Activated B cell treated with CpG ODN at 0.5 μM for 24 hours (primary cell): ENCODE measurements at regions not wholly inside any gene's neighbourhood (a gene's known extent, or its start where the extent isn't known, plus 50 kb on each side); places are given as distances from the start of the nearest gene placed in this dataset.

Source experiments
- ATAC-seq: fragments of 200-7000 bp; cut with Tn5 transposase; one replicate; pipeline ENCODE4 v1.10.0; 2021; ENCODE audit warnings: low read depth, mild to moderate bottlenecking, moderate library complexity
- CTCF ChIA-PET: fragments of 350-600 bp; sonication (Branson Sonifier 250); formaldehyde crosslinking; loops from one replicate; lab custom pipeline; 2021; ENCODE audit warnings: antibody characterized with exemption; lab: Charles Lee
- POLR2A ChIA-PET: fragments of 350-600 bp; sonication (Branson Sonifier 250); formaldehyde crosslinking; loops from one replicate; lab custom pipeline; 2021; ENCODE audit warnings: antibody characterized with exemption; lab: Charles Lee
- DNase-seq: peaks from one replicate; pipeline ENCODE4 v3.0.0; 2022
- H3K27ac Mint-ChIP-seq: one replicate; pipeline ENCODE4 v1.8.0; 2020; ENCODE audit warnings: mixed read lengths
- H3K27me3 Mint-ChIP-seq: one replicate; pipeline ENCODE4 v1.8.0; 2021; ENCODE audit warnings: mixed read lengths
- H3K36me3 Mint-ChIP-seq: one replicate; pipeline ENCODE4 v1.8.0; 2021; ENCODE audit warnings: low read depth, mixed read lengths
- H3K4me1 Mint-ChIP-seq: one replicate; pipeline ENCODE4 v1.8.0; 2021; ENCODE audit warnings: mixed read lengths
- H3K4me3 Mint-ChIP-seq: one replicate; pipeline ENCODE4 v1.8.0; 2020; ENCODE audit warnings: mild to moderate bottlenecking, mixed read lengths
- H3K9me3 Mint-ChIP-seq: one replicate; pipeline ENCODE4 v1.8.0; 2020; ENCODE audit warnings: mixed read lengths
- intact Hi-C: fragments of 100-400 bp; cut with micrococcal nuclease; formaldehyde crosslinking; loops from one replicate; pipeline ENCODE4 v1.15.1; 2024
- TF ChIP-seq, protein P1 (sequence below): fragments of 200-600 bp; IDR thresholded peaks from one replicate; pipeline ENCODE4 v1.8.0; 2022; ENCODE audit warnings: antibody characterized with exemption, mild to moderate bottlenecking

DNA sequence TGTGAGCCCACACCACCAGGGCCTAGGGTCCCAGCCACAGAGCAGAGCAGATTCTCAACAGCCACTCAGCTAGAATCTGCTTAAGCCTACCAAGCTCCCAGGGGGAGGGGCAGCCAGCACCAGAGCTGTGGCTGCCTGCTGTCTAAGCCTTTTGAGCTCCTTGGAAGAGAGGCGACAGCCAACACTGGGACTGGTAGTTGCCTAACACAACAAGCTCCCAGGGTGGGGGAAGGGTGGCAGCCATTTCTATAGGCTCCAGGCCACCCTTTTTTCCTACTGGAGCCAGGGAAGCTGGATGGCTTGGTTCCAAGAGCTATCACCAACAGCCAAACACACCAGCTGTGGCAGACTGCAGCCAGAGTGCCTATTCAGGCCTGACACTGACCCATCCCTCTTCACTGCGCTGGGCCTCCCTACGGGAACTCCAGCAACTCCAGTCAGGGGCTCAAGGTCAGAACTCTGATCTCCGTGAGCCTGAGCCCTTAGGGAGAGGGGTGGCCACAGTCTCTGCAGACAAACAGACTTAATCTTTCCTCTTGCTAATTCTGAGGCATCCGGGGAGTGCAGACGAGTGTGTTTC, 1824.3 kb upstream of the CELF4 start:
- no peak overlapping the region for H3K27ac Mint-ChIP-seq
- intact Hi-C loops = no loop called here
- H3K4me1 Mint-ChIP-seq = no peaks in the 10 kb centered on the region
- ATAC-seq = no peak
- H3K36me3 Mint-ChIP-seq = no peaks in the 10 kb centered on the region
- CTCF ChIA-PET = no interaction called here
- TF ChIP-seq, protein P1, sequence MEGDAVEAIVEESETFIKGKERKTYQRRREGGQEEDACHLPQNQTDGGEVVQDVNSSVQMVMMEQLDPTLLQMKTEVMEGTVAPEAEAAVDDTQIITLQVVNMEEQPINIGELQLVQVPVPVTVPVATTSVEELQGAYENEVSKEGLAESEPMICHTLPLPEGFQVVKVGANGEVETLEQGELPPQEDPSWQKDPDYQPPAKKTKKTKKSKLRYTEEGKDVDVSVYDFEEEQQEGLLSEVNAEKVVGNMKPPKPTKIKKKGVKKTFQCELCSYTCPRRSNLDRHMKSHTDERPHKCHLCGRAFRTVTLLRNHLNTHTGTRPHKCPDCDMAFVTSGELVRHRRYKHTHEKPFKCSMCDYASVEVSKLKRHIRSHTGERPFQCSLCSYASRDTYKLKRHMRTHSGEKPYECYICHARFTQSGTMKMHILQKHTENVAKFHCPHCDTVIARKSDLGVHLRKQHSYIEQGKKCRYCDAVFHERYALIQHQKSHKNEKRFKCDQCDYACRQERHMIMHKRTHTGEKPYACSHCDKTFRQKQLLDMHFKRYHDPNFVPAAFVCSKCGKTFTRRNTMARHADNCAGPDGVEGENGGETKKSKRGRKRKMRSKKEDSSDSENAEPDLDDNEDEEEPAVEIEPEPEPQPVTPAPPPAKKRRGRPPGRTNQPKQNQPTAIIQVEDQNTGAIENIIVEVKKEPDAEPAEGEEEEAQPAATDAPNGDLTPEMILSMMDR = no peak
- no peak overlapping the region for H3K4me3 Mint-ChIP-seq
- POLR2A ChIA-PET = no interaction called here
- H3K27me3 Mint-ChIP-seq = no peaks in the 10 kb centered on the region
- peaks cover 22% of the 10 kb centered on the region for H3K9me3 Mint-ChIP-seq
- DNase-seq = no peak

DNA sequence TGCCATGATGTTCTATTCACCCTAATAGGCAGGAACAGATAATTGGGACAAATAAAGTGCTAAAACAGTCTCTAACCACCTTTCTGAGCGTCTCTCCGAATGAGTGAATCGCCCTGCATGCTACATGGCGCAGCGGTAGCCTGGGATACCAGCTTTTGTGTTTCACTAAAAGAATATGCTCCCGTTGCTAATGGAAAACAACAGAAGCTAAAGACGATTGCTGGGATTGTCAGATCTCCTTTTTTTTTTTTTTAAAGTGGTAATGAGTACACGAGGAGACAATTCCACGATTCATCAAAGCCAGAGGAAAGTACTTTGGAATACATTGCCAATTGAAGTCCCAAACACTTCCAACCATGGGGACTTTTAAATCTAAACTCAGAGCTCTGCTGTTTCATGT, 1815.3 kb upstream of the CELF4 start:
- Mint-ChIP-seq H3K36me3 (no peaks in the 10 kb centered on the region), H3K27ac (no peak overlapping the region), H3K9me3 (peaks cover 3% of the 10 kb centered on the region), H3K4me1 (no peaks in the 10 kb centered on the region), H3K4me3 (no peak overlapping the region), H3K27me3 (no peaks in the 10 kb centered on the region)
- intact Hi-C loops = no loop called here
- DNase-seq (no peak), ATAC-seq (no peak)
- ChIA-PET CTCF (no interaction called here), POLR2A (no interaction called here)
- TF ChIP-seq, protein P1 = no peak

DNA sequence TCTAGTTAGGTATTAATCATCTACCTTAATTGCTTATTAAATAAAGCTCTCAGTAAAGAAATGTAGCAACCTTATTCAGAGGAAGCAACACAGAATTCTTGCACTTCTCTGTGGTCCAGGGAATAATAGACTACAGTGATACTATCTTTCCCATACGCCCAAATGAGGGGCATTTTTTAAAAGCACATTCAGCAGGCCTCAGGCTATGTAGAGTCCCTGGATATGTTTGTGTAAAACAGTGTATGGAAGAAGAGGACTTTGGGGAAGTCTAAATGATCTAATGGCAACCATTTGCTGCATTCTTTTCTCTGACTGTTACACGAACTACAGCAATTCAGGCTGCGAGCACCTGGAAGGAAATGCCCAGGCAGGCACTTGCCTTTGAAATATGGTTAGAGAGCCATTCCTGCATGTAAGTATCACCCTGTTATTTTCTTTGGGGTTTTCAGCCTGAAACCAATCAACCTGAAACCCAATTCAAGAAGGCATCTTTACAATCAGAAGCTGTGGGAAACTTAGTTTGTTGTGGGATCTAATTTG, 1814.7 kb upstream of the CELF4 start:
- DNase-seq (no peak), ATAC-seq (no peak)
- H3K4me3 Mint-ChIP-seq = no peak overlapping the region
- CTCF ChIA-PET = no interaction called here
- no peaks in the 10 kb centered on the region for H3K27me3 Mint-ChIP-seq
- H3K4me1 Mint-ChIP-seq = no peaks in the 10 kb centered on the region
- intact Hi-C loops = no loop called here
- no peak overlapping the region for H3K27ac Mint-ChIP-seq
- POLR2A ChIA-PET = no interaction called here
- H3K9me3 Mint-ChIP-seq = peaks cover 3% of the 10 kb centered on the region
- TF ChIP-seq, protein P1 = no peak
- H3K36me3 Mint-ChIP-seq = no peaks in the 10 kb centered on the region

DNA sequence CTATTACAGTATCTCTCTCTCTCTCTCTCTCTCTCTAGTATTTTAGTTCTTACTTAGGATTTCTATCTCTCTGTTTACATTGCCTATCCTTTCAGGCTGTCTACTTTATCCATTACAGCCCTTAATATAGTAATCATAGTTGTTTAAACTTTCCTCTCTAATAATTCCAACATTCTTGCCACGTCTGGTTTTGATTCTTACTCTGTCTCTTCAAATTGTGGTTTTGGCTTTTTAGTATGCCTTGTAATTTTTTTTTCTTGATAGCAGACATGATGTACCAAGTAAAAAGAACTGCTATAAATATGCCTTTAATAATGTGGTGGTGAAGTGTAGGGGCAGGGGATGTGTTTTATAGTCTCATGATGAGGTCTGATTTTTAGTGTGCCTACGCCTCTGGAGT, 1809.5 kb upstream of the CELF4 start:
- ATAC-seq = no peak
- peaks cover 4% of the 10 kb centered on the region for H3K9me3 Mint-ChIP-seq
- POLR2A ChIA-PET = no interaction called here

DNA sequence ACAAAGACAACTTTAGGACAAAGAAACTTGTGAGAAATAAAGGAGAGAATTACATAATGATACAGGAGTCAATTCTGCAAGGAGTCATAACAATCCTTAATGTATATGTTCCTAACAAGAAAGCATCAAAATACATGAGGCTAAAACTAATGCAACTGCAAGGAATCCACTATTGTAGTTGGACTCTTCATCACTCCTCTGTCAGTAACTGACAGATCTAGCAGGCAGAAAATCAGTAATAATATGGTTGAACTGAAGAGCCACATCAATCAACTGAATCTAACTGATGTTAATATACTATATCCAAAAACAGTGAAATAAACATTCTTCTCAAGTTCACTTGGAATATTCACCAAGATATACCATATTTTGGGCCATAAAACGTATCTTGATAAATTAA, 1806.4 kb upstream of the CELF4 start:
- Mint-ChIP-seq H3K27me3 (no peaks in the 10 kb centered on the region), H3K36me3 (no peaks in the 10 kb centered on the region), H3K27ac (no peak overlapping the region), H3K4me1 (no peaks in the 10 kb centered on the region), H3K4me3 (no peak overlapping the region), H3K9me3 (peaks cover 4% of the 10 kb centered on the region)
- ChIA-PET POLR2A (no interaction called here), CTCF (no interaction called here)
- ATAC-seq = no peak
- TF ChIP-seq, protein P1 = no peak
- intact Hi-C loops = no loop called here
- no peak for DNase-seq

More for the DNA sequence above, 1809.5 kb upstream of the CELF4 start:
- CTCF ChIA-PET = no interaction called here
- H3K36me3 Mint-ChIP-seq = no peaks in the 10 kb centered on the region
- H3K27ac Mint-ChIP-seq = no peak overlapping the region
- TF ChIP-seq, protein P1 = no peak
- no peak overlapping the region for H3K4me3 Mint-ChIP-seq
- no peaks in the 10 kb centered on the region for H3K4me1 Mint-ChIP-seq
- no peak for DNase-seq
- H3K27me3 Mint-ChIP-seq = no peaks in the 10 kb centered on the region
- intact Hi-C loops = no loop called here
